Upper lobe of left lung (tissue), 4 donors: ENCODE measurements at regions not wholly inside any gene's neighbourhood (a gene's known extent, or its start where the extent isn't known, plus 50 kb on each side); places are given as distances from the start of the nearest gene placed in this dataset.

Experiments
- CTCF ChIP-seq, 6 experiments: fragments of 450-650 bp in 4 of 6; fragments of 200-600 bp in 2 of 6; sonication (generic) in 2 of 6; IDR thresholded peaks; one replicate each; pipeline ENCODE4 v1.5.1; 2016 to 2019; ENCODE audit warnings: antibody characterized with exemption in 6 of 6
- POLR2A ChIP-seq, 4 donors: fragments of 450-650 bp; IDR thresholded peaks; one replicate each; pipeline ENCODE4 v1.5.1; 2016 to 2017; ENCODE audit warnings: antibody characterized with exemption in 4 of 4, mild to moderate bottlenecking in 2 of 4
- POLR2AphosphoS5 ChIP-seq, 2 donors: sonication (generic); formaldehyde crosslinking; IDR thresholded peaks; one replicate each; pipeline ENCODE4 v1.5.1; 2017; ENCODE audit warnings: antibody characterized with exemption in 2 of 2

- TF ChIP-seq CTCF (IDR thresholded peaks at IDR 0.05) (no peak), POLR2A (IDR thresholded peaks at IDR 0.05) (no peak), POLR2AphosphoS5 (IDR thresholded peaks at IDR 0.05) (no peak)
Measured at GRCh38 chr2:45337481-45337880, 273.6 kb downstream of the SRBD1 start.
